ENCODE measurements at regions not wholly inside any gene's neighbourhood (a gene's known extent, or its start where the extent isn't known, plus 50 kb on each side); places are given as distances from the start of the nearest gene placed in this dataset.

DNA sequence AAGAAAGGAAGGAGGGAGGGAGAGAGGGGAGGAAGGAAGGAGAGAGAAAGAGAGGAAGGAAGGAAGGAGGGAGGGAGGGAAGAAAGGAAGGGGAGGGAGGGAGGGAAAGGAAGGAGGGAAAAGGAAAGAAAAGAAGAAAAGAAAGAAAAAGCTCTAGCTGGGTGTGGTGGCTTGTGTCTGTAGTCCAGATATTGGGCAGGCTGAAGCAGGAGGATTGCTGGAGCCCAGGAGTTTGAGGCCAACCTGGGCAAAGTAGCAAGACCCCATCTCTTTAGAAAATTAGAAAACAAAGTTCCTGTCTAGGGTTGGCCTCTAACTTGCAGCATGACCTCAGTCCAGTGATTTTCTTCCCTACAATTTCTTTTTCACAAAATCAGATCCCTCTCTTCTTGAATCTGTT is 208.2 kb upstream of the NUDT4 start:
- Histone ChIP-seq H4K20me1 (ENCODE audit: insufficient read depth) (no peaks in the 10 kb centered on the region), H3F3A (ENCODE audit: insufficient read depth, low read depth) (peaks cover 3% of the 10 kb centered on the region), H3K79me2 (ENCODE audit: low read depth) (no peaks in the 10 kb centered on the region), H3K36me3 (ENCODE audit: low read depth) (no peaks in the 10 kb centered on the region), H3K27me3 (ENCODE audit: insufficient read depth, low read depth) (no peaks in the 10 kb centered on the region), H3K4me2 (no peak overlapping the region), H3K4me1 (replicated peaks; ENCODE audit: insufficient read depth) (peaks cover under 1% of the 10 kb centered on the region), H3K9me3 (ENCODE audit: insufficient read depth, low read depth) (no peaks in the 10 kb centered on the region), H3K4me3 (no peak overlapping the region), H3K9me2 (ENCODE audit: insufficient read depth) (no peaks in the 10 kb centered on the region), H3K27ac (no peak overlapping the region), H2AFZ (no peak overlapping the region)
- POLR2A ChIA-PET (ENCODE audit: unreplicated experiment), result no interaction called here
- intact Hi-C loops (cut with micrococcal nuclease; ENCODE audit: unreplicated experiment), result no loop called here
- no TSS peak for BruUV-seq (replicated peaks)
- CTCF ChIA-PET, result no interaction called here
- no peak for DNase-seq
- no peak for TF ChIP-seq EZH2 (IDR thresholded peaks at IDR 0.05; ENCODE audit: low read depth)
- TF ChIP-seq, protein P1, sequence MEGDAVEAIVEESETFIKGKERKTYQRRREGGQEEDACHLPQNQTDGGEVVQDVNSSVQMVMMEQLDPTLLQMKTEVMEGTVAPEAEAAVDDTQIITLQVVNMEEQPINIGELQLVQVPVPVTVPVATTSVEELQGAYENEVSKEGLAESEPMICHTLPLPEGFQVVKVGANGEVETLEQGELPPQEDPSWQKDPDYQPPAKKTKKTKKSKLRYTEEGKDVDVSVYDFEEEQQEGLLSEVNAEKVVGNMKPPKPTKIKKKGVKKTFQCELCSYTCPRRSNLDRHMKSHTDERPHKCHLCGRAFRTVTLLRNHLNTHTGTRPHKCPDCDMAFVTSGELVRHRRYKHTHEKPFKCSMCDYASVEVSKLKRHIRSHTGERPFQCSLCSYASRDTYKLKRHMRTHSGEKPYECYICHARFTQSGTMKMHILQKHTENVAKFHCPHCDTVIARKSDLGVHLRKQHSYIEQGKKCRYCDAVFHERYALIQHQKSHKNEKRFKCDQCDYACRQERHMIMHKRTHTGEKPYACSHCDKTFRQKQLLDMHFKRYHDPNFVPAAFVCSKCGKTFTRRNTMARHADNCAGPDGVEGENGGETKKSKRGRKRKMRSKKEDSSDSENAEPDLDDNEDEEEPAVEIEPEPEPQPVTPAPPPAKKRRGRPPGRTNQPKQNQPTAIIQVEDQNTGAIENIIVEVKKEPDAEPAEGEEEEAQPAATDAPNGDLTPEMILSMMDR (conservative IDR thresholded peaks at IDR 0.05), result no peak

DNA sequence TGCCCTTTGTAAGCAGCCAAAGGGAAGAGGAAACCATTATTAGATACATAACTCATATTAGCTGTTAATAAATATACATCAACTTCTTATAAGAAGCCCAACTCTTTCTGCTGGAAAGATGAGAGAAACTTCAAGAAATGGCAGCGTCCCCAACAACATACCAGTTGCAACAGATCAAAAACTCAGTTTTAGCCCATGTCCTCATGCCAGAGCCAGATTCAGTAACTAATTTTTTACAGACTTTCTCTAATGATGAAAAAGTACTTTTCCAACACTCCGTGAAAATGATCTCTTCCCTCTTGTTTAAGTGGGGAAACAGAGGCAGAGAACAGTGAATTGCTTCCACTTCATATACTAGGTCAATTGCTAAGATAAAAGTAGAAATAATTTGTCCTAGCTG is 206.8 kb upstream of the NUDT4 start:
- no peaks in the 10 kb centered on the region for H3K9me3 ChIP-seq (ENCODE audit: insufficient read depth, low read depth)
- intact Hi-C loops (cut with micrococcal nuclease; ENCODE audit: unreplicated experiment), result no loop called here
- CTCF ChIA-PET, result no interaction called here
- no peaks in the 10 kb centered on the region for H3F3A ChIP-seq (ENCODE audit: insufficient read depth, low read depth)
- DNase-seq, result no peak
- H3K4me1 ChIP-seq (replicated peaks; ENCODE audit: insufficient read depth), result no peaks in the 10 kb centered on the region
- POLR2A ChIA-PET (ENCODE audit: unreplicated experiment), result no interaction called here
- no peaks in the 10 kb centered on the region for H3K36me3 ChIP-seq (ENCODE audit: low read depth)
- no peaks in the 10 kb centered on the region for H4K20me1 ChIP-seq (ENCODE audit: insufficient read depth)
- H3K9me2 ChIP-seq (ENCODE audit: insufficient read depth), result no peaks in the 10 kb centered on the region
- H3K27ac ChIP-seq, result no peak overlapping the region
- H2AFZ ChIP-seq, result no peak overlapping the region
- TF ChIP-seq, protein P1 (conservative IDR thresholded peaks at IDR 0.05), result no peak
- no peak for TF ChIP-seq EZH2 (IDR thresholded peaks at IDR 0.05; ENCODE audit: low read depth)
- BruUV-seq (replicated peaks), result no TSS peak
- no peak overlapping the region for H3K4me3 ChIP-seq
- no peak overlapping the region for H3K4me2 ChIP-seq
- no peaks in the 10 kb centered on the region for H3K27me3 ChIP-seq (ENCODE audit: insufficient read depth, low read depth)
- no peaks in the 10 kb centered on the region for H3K79me2 ChIP-seq (ENCODE audit: low read depth)

DNA sequence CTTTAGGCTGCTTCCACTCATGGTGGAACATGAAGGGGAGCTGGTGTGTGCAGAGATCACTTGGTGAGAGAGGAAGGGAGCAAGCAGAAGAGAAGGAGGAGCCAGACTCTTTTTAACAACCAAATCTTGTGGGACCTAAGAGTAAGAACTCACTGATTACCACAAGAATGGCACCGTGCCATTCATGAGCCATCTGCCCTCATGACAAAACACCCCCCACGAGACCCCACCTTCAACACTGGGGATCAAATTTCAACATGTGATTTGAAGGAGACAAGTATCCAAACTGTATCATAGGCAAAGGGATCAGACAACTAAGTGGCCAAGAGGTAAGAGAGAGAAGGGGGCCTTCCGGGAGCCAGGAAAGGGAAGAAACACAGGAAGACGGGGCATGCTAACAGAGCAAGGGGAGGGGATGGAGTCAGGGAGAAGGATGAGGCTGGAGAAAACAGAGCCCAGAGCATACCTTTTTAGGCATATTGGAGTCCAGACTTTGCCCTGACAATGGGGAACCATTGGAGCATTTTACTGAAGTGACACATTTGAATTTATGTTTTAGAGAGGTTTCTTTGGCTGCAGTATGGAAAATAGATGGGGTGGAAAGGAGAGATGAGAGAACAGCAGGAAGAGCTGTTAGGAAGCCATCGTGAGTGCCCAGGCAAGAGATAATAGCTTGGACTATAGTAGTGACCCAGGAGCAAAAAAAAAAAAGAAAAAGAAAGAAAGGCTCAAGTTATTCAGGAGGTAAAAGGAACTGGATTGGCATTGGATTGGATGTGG is 204.4 kb upstream of the NUDT4 start:
- Histone ChIP-seq H3F3A (ENCODE audit: insufficient read depth, low read depth) (no peaks in the 10 kb centered on the region), H3K4me3 (no peak overlapping the region), H2AFZ (no peak overlapping the region), H3K36me3 (ENCODE audit: low read depth) (no peaks in the 10 kb centered on the region), H3K9me2 (ENCODE audit: insufficient read depth) (no peaks in the 10 kb centered on the region), H3K9me3 (ENCODE audit: insufficient read depth, low read depth) (no peaks in the 10 kb centered on the region), H3K4me2 (no peak overlapping the region), H4K20me1 (ENCODE audit: insufficient read depth) (no peaks in the 10 kb centered on the region), H3K4me1 (replicated peaks; ENCODE audit: insufficient read depth) (no peaks in the 10 kb centered on the region), H3K27ac (no peak overlapping the region), H3K27me3 (ENCODE audit: insufficient read depth, low read depth) (no peaks in the 10 kb centered on the region), H3K79me2 (ENCODE audit: low read depth) (no peaks in the 10 kb centered on the region)
- TF ChIP-seq, protein P1 (conservative IDR thresholded peaks at IDR 0.05), result no peak
- TF ChIP-seq EZH2 (IDR thresholded peaks at IDR 0.05; ENCODE audit: low read depth), result no peak
- no peak for DNase-seq
- ChIA-PET POLR2A (ENCODE audit: unreplicated experiment) (interaction anchor here (0.5 kb wide), 1 partner anchor 12 kb away, joined by 3 read pairs; no protein-coding TSS in a partner anchor), CTCF (no interaction called here)
- intact Hi-C loops (cut with micrococcal nuclease; ENCODE audit: unreplicated experiment), result no loop called here
- no TSS peak for BruUV-seq (replicated peaks)
